Panc1 (cell line): ENCODE measurements at regions not wholly inside any gene's neighbourhood (a gene's known extent, or its start where the extent isn't known, plus 50 kb on each side); places are given as distances from the start of the nearest gene placed in this dataset.

Source experiments
- CTCF ChIP-seq: fragments of 450-650 bp; IDR thresholded peaks from 2 replicates; pipeline ENCODE4 v1.5.1; 2017; ENCODE audit warnings: mild to moderate bottlenecking
- POLR2AphosphoS5 ChIP-seq: IDR thresholded peaks from 2 replicates; pipeline ENCODE4 v1.6.1; 2012; ENCODE audit warnings: mild to moderate bottlenecking, low read depth, low read length, moderate library complexity
- REST ChIP-seq, 2 experiments: IDR thresholded peaks; 2 replicates each; pipeline ENCODE4 v1.6.1; 2011 to 2012; ENCODE audit warnings: low read depth in 2 of 2, control low read depth in 1 of 2, low read length in 1 of 2, mild to moderate bottlenecking in 1 of 2, moderate library complexity in 1 of 2; ENCODE audit not compliant: insufficient read depth in 1 of 2

DNA sequence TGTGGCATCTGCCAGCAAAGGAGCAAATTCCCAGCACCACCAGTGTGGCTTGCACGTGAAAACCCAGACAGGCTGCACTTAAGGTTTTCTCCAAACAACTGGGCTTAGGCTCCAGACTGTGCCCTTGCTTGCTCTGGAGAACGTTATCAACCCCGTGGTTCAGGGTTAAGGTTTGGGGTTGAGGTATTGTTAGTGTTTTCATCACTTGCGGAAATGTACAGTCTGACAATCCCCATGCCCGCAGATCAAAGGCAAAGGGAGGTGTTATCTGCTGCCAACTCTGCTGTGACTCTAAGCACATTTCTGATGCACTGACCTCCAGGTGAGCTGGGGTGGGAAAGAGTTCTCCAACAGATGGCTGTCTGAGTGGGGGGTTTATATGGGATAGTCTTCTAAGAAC lies 253.5 kb upstream of the NT5C1B start:
- TF ChIP-seq CTCF = no peak
- no peak for TF ChIP-seq REST (IDR thresholded peaks at IDR 0.05; ENCODE audit: insufficient read depth in 1 of 2, low read depth in 2 of 2, low read length in 1 of 2)
- TF ChIP-seq POLR2AphosphoS5 = no peak
